ENCODE measurements at regions not wholly inside any gene's neighbourhood (a gene's known extent, or its start where the extent isn't known, plus 50 kb on each side); places are given as distances from the start of the nearest gene placed in this dataset.

DNA sequence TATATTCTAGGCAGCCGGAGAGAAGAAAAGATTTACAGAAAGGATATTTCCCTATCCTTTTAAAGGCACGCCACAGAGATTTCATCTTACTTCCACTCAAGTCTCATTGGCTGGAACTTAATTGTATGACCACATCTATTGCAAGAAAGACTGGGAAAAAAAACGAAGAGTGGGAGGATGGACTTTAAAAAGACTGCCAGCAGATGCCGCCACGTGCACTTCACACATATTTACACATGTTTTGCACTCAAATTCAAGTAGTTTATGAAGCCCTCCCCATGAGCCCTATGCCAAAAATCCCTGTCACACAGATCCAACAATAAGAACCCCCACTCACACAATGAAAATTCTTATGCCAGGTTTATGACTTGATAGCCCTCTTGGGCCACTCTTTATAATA lies 138.5 kb upstream of the TYRP1 start:
- Histone ChIP-seq H3K9me3 (ENCODE audit: control extremely low read depth in 1 of 3, control insufficient read depth in 2 of 3, insufficient read depth in 1 of 3, low read length in 2 of 3) (no peaks in the 10 kb centered on the region), H3K9ac (ENCODE audit: low read length) (no peak overlapping the region), H3K27me3 (replicated peaks in 1 of 4; ENCODE audit: control extremely low read depth in 1 of 4, control insufficient read depth in 3 of 4, insufficient read depth in 4 of 4, low read length in 3 of 4) (no peaks in the 10 kb centered on the region), H3K79me2 (ENCODE audit: control insufficient read depth, insufficient read depth, low read length) (no peaks in the 10 kb centered on the region), H3K4me3 (ENCODE audit: control extremely low read depth in 1 of 5, extremely low read depth in 1 of 5, insufficient read depth in 1 of 5, low read depth in 2 of 5, low read length in 4 of 5) (no peak overlapping the region), H3K27ac (ENCODE audit: low read length in 2 of 2) (no peak overlapping the region), H4K20me1 (ENCODE audit: control insufficient read depth, insufficient read depth, low read length, poor library complexity, severe bottlenecking) (no peaks in the 10 kb centered on the region), H3K4me1 (ENCODE audit: control insufficient read depth in 2 of 2, insufficient read depth in 2 of 2, low read length in 2 of 2) (no peaks in the 10 kb centered on the region), H3K36me3 (replicated peaks in 1 of 2; ENCODE audit: control extremely low read depth in 1 of 2, control insufficient read depth in 1 of 2, extremely low read depth in 1 of 2, insufficient read depth in 2 of 2, low read length in 1 of 2) (no peaks in the 10 kb centered on the region), H3K4me2 (replicated peaks; ENCODE audit: low read depth, low read length, poor library complexity, severe bottlenecking) (no peak overlapping the region), H2AFZ (ENCODE audit: insufficient read depth, low read depth, low read length, poor library complexity, severe bottlenecking) (no peak overlapping the region)
- DNase-seq (no peak), ATAC-seq (ENCODE audit: low read depth) (no peak)
- H3K4me1 Mint-ChIP-seq = no peaks in the 10 kb centered on the region
- H3K27me3 Mint-ChIP-seq = no peaks in the 10 kb centered on the region
- no peak overlapping the region for H3K4me3 Mint-ChIP-seq
- ChIA-PET POLR2A (no interaction called here), CTCF (no interaction called here)
- 42% methylated on average over 2 of the region's 5 CpGs for whole genome bisulfite sequencing (ENCODE audit: insufficient coverage)
- TF ChIP-seq EZH2 (IDR thresholded peaks at IDR 0.05; ENCODE audit: borderline replicate concordance, insufficient read depth, low read depth, low read length, poor library complexity, severe bottlenecking) = no peak
- TF ChIP-seq, protein P1, sequence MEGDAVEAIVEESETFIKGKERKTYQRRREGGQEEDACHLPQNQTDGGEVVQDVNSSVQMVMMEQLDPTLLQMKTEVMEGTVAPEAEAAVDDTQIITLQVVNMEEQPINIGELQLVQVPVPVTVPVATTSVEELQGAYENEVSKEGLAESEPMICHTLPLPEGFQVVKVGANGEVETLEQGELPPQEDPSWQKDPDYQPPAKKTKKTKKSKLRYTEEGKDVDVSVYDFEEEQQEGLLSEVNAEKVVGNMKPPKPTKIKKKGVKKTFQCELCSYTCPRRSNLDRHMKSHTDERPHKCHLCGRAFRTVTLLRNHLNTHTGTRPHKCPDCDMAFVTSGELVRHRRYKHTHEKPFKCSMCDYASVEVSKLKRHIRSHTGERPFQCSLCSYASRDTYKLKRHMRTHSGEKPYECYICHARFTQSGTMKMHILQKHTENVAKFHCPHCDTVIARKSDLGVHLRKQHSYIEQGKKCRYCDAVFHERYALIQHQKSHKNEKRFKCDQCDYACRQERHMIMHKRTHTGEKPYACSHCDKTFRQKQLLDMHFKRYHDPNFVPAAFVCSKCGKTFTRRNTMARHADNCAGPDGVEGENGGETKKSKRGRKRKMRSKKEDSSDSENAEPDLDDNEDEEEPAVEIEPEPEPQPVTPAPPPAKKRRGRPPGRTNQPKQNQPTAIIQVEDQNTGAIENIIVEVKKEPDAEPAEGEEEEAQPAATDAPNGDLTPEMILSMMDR (IDR thresholded peaks at IDR 0.05) = no peak
- no peak overlapping the region for H3K27ac Mint-ChIP-seq
- intact Hi-C loops (cut with micrococcal nuclease) = no loop called here
- peaks cover 3% of the 10 kb centered on the region for H3K9me3 Mint-ChIP-seq (ENCODE audit: insufficient read depth)

DNA sequence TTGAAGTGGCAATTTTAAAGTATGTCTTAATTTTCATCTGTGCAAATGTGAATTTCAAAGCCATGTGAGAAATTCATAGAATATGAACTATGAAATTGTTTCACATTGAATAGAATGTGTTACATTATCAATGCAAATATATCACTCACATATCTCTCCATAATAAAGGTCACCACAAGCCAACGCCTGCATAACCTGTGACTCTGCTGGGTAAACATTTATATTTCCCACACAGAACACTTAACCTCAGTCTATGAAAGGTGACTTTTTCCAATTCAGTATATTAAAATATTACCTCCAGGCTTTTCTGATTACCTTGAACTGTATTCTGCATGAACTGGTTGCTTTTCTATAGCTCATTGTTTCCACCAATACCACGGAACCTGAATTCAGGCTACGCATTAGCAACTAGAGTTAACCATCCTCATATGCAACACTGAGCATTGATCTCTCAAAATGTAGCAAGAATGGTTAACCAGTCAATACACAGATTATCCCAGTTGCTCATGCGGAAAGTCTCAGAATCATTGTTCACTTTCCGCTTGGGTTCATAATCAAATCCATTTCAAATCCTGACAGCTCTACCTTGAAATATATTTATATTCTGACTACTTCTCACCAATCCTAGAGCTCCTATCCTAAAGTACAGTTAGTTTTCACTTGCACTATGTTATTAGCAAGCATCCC lies 126.6 kb upstream of the TYRP1 start:
- Histone ChIP-seq H3K4me3 (ENCODE audit: control extremely low read depth in 1 of 5, extremely low read depth in 1 of 5, insufficient read depth in 1 of 5, low read depth in 2 of 5, low read length in 4 of 5) (no peak overlapping the region), H3K9me3 (ENCODE audit: control extremely low read depth in 1 of 3, control insufficient read depth in 2 of 3, insufficient read depth in 1 of 3, low read length in 2 of 3) (no peaks in the 10 kb centered on the region), H3K36me3 (replicated peaks in 1 of 2; ENCODE audit: control extremely low read depth in 1 of 2, control insufficient read depth in 1 of 2, extremely low read depth in 1 of 2, insufficient read depth in 2 of 2, low read length in 1 of 2) (no peaks in the 10 kb centered on the region), H3K4me2 (replicated peaks; ENCODE audit: low read depth, low read length, poor library complexity, severe bottlenecking) (no peak overlapping the region), H3K79me2 (ENCODE audit: control insufficient read depth, insufficient read depth, low read length) (no peaks in the 10 kb centered on the region), H3K27me3 (replicated peaks in 1 of 4; ENCODE audit: control extremely low read depth in 1 of 4, control insufficient read depth in 3 of 4, insufficient read depth in 4 of 4, low read length in 3 of 4) (no peaks in the 10 kb centered on the region), H2AFZ (ENCODE audit: insufficient read depth, low read depth, low read length, poor library complexity, severe bottlenecking) (no peak overlapping the region), H3K27ac (ENCODE audit: low read length in 2 of 2) (no peak overlapping the region), H4K20me1 (ENCODE audit: control insufficient read depth, insufficient read depth, low read length, poor library complexity, severe bottlenecking) (no peaks in the 10 kb centered on the region), H3K4me1 (ENCODE audit: control insufficient read depth in 2 of 2, insufficient read depth in 2 of 2, low read length in 2 of 2) (no peaks in the 10 kb centered on the region), H3K9ac (ENCODE audit: low read length) (no peak overlapping the region)
- POLR2A ChIA-PET = no interaction called here
- ATAC-seq (ENCODE audit: low read depth) (no peak), DNase-seq (no peak)
- CTCF ChIA-PET = no interaction called here
- 100% methylated on average over 3 of the region's 5 CpGs for WGBS (ENCODE audit: insufficient coverage)
- Mint-ChIP-seq H3K4me1 (no peaks in the 10 kb centered on the region), H3K27me3 (no peaks in the 10 kb centered on the region), H3K9me3 (ENCODE audit: insufficient read depth) (peaks cover 5% of the 10 kb centered on the region), H3K4me3 (no peak overlapping the region), H3K27ac (no peak overlapping the region)
- TF ChIP-seq, protein P1 (IDR thresholded peaks at IDR 0.05) = no peak
- no peak for TF ChIP-seq EZH2 (IDR thresholded peaks at IDR 0.05; ENCODE audit: borderline replicate concordance, insufficient read depth, low read depth, low read length, poor library complexity, severe bottlenecking)
- intact Hi-C loops (cut with micrococcal nuclease) = no loop called here

All from B cell (primary cell).